ENCODE measurements at regions not wholly inside any gene's neighbourhood (a gene's known extent, or its start where the extent isn't known, plus 50 kb on each side); places are given as distances from the start of the nearest gene placed in this dataset.

GRCh38 chr2:150917961-150918713 lies 343.5 kb downstream of the RBM43 start:
- no peak for TF ChIP-seq CTCF (IDR thresholded peaks at IDR 0.05; ENCODE audit: extremely low read depth in 1 of 2, insufficient read depth in 1 of 2, low read depth in 1 of 2, low read length in 2 of 2)
- no peak for TF ChIP-seq EZH2 (IDR thresholded peaks at IDR 0.05; ENCODE audit: borderline replicate concordance, low read depth, low read length, severe bottlenecking)

All from endothelial cell of umbilical vein (primary cell).